ENCODE measurements at regions not wholly inside any gene's neighbourhood (a gene's known extent, or its start where the extent isn't known, plus 50 kb on each side); places are given as distances from the start of the nearest gene placed in this dataset.

DNA sequence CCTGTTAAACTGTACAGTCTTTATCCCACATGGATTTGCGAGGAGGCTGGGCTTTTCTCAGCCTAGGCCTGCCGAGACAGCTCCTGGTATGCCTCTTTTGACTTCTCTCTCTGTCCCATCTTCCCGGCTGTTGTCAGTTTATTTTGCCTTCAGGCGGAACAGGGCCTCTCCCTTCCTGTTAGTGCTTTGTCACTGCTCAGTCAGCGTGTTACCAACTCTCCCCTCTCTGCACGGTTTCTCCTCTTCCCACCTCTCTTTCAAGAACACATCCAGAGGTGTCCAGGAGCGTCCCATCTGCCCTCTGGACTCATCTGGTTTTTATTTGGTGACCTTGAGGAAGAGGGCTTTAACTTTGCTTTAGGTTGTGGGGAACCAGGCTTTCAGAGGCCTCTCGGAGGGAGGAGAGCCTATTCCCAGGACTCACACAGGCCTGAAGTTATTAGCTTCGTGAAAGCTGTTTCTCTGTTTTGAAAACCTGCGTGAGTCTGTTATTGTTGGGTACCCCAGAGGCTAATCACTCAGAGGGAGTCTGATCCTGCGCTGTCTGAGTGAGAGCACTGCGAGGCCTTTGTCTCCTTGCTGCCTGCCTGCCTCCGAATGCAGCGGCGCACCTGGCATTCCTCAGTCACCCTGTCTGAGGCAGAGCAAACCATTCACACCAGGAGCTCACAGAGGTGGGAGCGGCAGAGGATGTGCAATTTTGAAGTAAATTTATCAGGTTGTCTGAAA, 234.4 kb upstream of the MPDZ start:
- H3K27me3 ChIP-seq (replicated peaks; ENCODE audit: insufficient read depth): no peaks in the 10 kb centered on the region
- no peak for TF ChIP-seq EZH2phosphoT487 (IDR thresholded peaks at IDR 0.05; ENCODE audit: insufficient read depth, low read depth)
- no peak for TF ChIP-seq EZH2 (IDR thresholded peaks at IDR 0.05; ENCODE audit: insufficient read depth, poor library complexity, severe bottlenecking)
- no peaks in the 10 kb centered on the region for H4K20me1 ChIP-seq (ENCODE audit: insufficient read depth)
- H3K4me3 ChIP-seq: no peak overlapping the region
- H3F3A ChIP-seq (ENCODE audit: insufficient read depth): no peaks in the 10 kb centered on the region
- no peak overlapping the region for H3K27ac ChIP-seq
- no peak overlapping the region for H3K9ac ChIP-seq
- H3K9me3 ChIP-seq (ENCODE audit: low read depth): no peaks in the 10 kb centered on the region
- H3K9me2 ChIP-seq (ENCODE audit: insufficient read depth): no peaks in the 10 kb centered on the region
- DNase-seq: peak; percentile 17
- H3K4me2 ChIP-seq (ENCODE audit: unreplicated experiment): no peak overlapping the region
- H3K79me2 ChIP-seq (ENCODE audit: insufficient read depth): no peaks in the 10 kb centered on the region
- WGBS, 2 experiments (ENCODE audit: low coverage in 1 of 2, low lambda C conversion rate in 2 of 2, missing lambda C conversion rate in 2 of 2): 63 to 64% methylated on average over 16 of the region's 16 CpGs
- in situ Hi-C loops (cut with MboI): no loop called here
- H3K36me3 ChIP-seq (ENCODE audit: low read depth): no peaks in the 10 kb centered on the region
- H2AFZ ChIP-seq: peak overlapping the region; percentile 75
- H3K4me1 ChIP-seq (ENCODE audit: insufficient read depth): peaks cover 9% of the 10 kb centered on the region; the same call in 1 of the 2 replicates

DNA sequence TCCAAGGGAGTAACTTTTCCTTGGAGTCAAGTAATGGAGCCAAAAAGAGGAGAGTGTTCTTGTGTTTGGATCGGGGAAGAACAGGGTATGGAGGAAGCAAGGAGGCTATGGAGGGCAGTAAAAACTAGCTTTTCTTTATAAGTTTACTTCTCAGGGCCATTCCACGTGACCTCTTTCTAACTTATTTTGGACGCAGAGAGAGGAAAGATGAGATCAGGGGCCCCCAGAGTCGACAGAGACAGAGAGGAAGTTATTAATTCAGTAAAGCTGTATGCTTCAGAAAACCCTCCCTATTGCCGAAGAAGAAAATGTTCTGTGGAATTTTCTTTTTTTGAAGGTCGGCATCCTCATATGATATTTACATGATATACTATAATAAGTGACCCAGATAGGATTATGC, 233.8 kb upstream of the MPDZ start:
- Histone ChIP-seq H3K4me2 (ENCODE audit: unreplicated experiment) (no peak overlapping the region), H3K27me3 (replicated peaks; ENCODE audit: insufficient read depth) (no peaks in the 10 kb centered on the region), H3K27ac (no peak overlapping the region), H3K79me2 (ENCODE audit: insufficient read depth) (no peaks in the 10 kb centered on the region), H3K4me3 (no peak overlapping the region), H2AFZ (peak overlapping the region; percentile 75), H4K20me1 (ENCODE audit: insufficient read depth) (no peaks in the 10 kb centered on the region), H3K9me3 (ENCODE audit: low read depth) (no peaks in the 10 kb centered on the region), H3K9ac (no peak overlapping the region), H3K36me3 (ENCODE audit: low read depth) (no peaks in the 10 kb centered on the region), H3K9me2 (ENCODE audit: insufficient read depth) (no peaks in the 10 kb centered on the region), H3F3A (ENCODE audit: insufficient read depth) (no peaks in the 10 kb centered on the region), H3K4me1 (ENCODE audit: insufficient read depth) (peaks cover 9% of the 10 kb centered on the region; the same call in 1 of the 2 replicates)
- TF ChIP-seq EZH2phosphoT487 (IDR thresholded peaks at IDR 0.05; ENCODE audit: insufficient read depth, low read depth) (no peak), EZH2 (IDR thresholded peaks at IDR 0.05; ENCODE audit: insufficient read depth, poor library complexity, severe bottlenecking) (no peak)
- WGBS, 2 experiments (ENCODE audit: low coverage in 1 of 2, low lambda C conversion rate in 2 of 2, missing lambda C conversion rate in 2 of 2): 12 to 14% methylated on average over 6 of the region's 6 CpGs
- DNase-seq: no peak
- in situ Hi-C loops (cut with MboI): no loop called here

DNA sequence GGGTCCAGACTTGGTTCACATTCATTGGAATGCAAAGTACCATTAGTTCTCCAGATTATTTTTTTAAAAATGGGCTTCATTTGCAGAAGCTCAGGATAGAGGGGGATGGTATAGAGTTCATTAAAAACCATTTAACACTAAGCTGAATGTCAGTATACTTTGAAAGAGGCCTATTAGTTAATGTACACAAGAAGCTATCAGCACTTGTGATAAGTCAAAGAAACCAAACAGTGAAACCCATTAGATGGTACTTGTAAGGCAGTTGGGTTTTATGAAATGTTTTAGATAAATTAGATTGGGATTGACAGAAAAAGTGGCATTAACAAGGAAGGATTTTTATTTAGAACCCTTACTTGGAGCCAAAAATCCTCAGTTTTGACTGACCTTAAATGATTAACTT, 229.2 kb upstream of the MPDZ start:
- no peaks in the 10 kb centered on the region for H3K9me3 ChIP-seq (ENCODE audit: low read depth)
- no peaks in the 10 kb centered on the region for H3K36me3 ChIP-seq (ENCODE audit: low read depth)
- no peaks in the 10 kb centered on the region for H3K9me2 ChIP-seq (ENCODE audit: insufficient read depth)
- peaks cover 7% of the 10 kb centered on the region; the same call in 1 of the 2 replicates for H3K4me1 ChIP-seq (ENCODE audit: insufficient read depth)
- H3F3A ChIP-seq (ENCODE audit: insufficient read depth): no peaks in the 10 kb centered on the region
- no peak overlapping the region for H3K9ac ChIP-seq
- H3K4me2 ChIP-seq (ENCODE audit: unreplicated experiment): no peak overlapping the region
- H3K79me2 ChIP-seq (ENCODE audit: insufficient read depth): no peaks in the 10 kb centered on the region
- in situ Hi-C loops (cut with MboI): no loop called here
- H3K27me3 ChIP-seq (replicated peaks; ENCODE audit: insufficient read depth): no peaks in the 10 kb centered on the region
- H2AFZ ChIP-seq: no peak overlapping the region
- TF ChIP-seq EZH2 (IDR thresholded peaks at IDR 0.05; ENCODE audit: insufficient read depth, poor library complexity, severe bottlenecking) (no peak), EZH2phosphoT487 (IDR thresholded peaks at IDR 0.05; ENCODE audit: insufficient read depth, low read depth) (no peak)
- no peak overlapping the region for H3K4me3 ChIP-seq
- H4K20me1 ChIP-seq (ENCODE audit: insufficient read depth): no peaks in the 10 kb centered on the region
- H3K27ac ChIP-seq: no peak overlapping the region
- DNase-seq: no peak

DNA sequence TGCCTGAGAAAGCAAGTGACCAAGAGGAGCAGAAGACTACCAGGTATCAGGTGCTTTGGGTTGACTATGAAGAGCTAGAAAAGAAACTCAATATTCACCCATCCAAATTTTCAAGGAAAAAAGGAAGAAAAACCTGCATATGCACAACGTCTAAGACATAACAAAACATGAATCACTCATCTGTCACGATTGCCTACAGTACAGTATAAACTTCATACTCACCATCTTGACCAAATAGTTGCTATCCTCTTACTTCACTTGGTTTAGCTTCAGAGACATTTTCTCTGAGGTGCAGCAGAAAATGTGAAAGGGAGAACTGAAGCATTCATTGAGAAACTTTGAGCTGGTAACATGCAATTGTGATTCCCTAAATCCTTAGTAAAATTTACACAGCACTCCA, 228.6 kb upstream of the MPDZ start:
- in situ Hi-C loops (cut with MboI): no loop called here
- DNase-seq: no peak
- TF ChIP-seq EZH2 (IDR thresholded peaks at IDR 0.05; ENCODE audit: insufficient read depth, poor library complexity, severe bottlenecking): no peak
- no peak for TF ChIP-seq EZH2phosphoT487 (IDR thresholded peaks at IDR 0.05; ENCODE audit: insufficient read depth, low read depth)
- Histone ChIP-seq H3K9me3 (ENCODE audit: low read depth) (no peaks in the 10 kb centered on the region), H3K27me3 (replicated peaks; ENCODE audit: insufficient read depth) (no peaks in the 10 kb centered on the region), H2AFZ (no peak overlapping the region), H3F3A (ENCODE audit: insufficient read depth) (no peaks in the 10 kb centered on the region), H3K79me2 (ENCODE audit: insufficient read depth) (no peaks in the 10 kb centered on the region), H4K20me1 (ENCODE audit: insufficient read depth) (no peaks in the 10 kb centered on the region), H3K4me1 (ENCODE audit: insufficient read depth) (peaks cover 1% of the 10 kb centered on the region; the same call in 1 of the 2 replicates), H3K9me2 (ENCODE audit: insufficient read depth) (no peaks in the 10 kb centered on the region), H3K4me2 (ENCODE audit: unreplicated experiment) (no peak overlapping the region), H3K27ac (no peak overlapping the region), H3K4me3 (no peak overlapping the region), H3K9ac (no peak overlapping the region), H3K36me3 (ENCODE audit: low read depth) (no peaks in the 10 kb centered on the region)
- 71 to 78% methylated on average over 2 of the region's 2 CpGs for WGBS, 2 experiments (ENCODE audit: low coverage in 1 of 2, low lambda C conversion rate in 2 of 2, missing lambda C conversion rate in 2 of 2)

All from GM23248 (cell line).